ENCODE measurements at regions not wholly inside any gene's neighbourhood (a gene's known extent, or its start where the extent isn't known, plus 50 kb on each side); places are given as distances from the start of the nearest gene placed in this dataset.

- TF ChIP-seq, protein P1, sequence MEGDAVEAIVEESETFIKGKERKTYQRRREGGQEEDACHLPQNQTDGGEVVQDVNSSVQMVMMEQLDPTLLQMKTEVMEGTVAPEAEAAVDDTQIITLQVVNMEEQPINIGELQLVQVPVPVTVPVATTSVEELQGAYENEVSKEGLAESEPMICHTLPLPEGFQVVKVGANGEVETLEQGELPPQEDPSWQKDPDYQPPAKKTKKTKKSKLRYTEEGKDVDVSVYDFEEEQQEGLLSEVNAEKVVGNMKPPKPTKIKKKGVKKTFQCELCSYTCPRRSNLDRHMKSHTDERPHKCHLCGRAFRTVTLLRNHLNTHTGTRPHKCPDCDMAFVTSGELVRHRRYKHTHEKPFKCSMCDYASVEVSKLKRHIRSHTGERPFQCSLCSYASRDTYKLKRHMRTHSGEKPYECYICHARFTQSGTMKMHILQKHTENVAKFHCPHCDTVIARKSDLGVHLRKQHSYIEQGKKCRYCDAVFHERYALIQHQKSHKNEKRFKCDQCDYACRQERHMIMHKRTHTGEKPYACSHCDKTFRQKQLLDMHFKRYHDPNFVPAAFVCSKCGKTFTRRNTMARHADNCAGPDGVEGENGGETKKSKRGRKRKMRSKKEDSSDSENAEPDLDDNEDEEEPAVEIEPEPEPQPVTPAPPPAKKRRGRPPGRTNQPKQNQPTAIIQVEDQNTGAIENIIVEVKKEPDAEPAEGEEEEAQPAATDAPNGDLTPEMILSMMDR (IDR thresholded peaks at IDR 0.05; ENCODE audit: control extremely low read depth in 1 of 3, insufficient read depth in 1 of 3, low read depth in 1 of 3, low read length in 3 of 3) = no peak
- TF ChIP-seq RAD21 (IDR thresholded peaks at IDR 0.05 in 1 of 2, conservative IDR thresholded peaks at IDR 0.05 in 1 of 2; ENCODE audit: low read depth in 2 of 2, low read length in 2 of 2) (no peak), POLR2AphosphoS5 (IDR thresholded peaks at IDR 0.05; ENCODE audit: low read depth, low read length) (no peak), EZH2 (IDR thresholded peaks at IDR 0.05; ENCODE audit: low read depth, low read length, severe bottlenecking) (no peak), ZNF274 (IDR thresholded peaks at IDR 0.05; ENCODE audit: borderline replicate concordance, extremely low read depth, low read length) (no peak)
These were observed 423.9 kb downstream of the FAM133A start for GRCh38 chrX:94097868-94098267.

Measured in H1 (cell line).